Breast epithelium (tissue), 3 donors: ENCODE measurements at regions not wholly inside any gene's neighbourhood (a gene's known extent, or its start where the extent isn't known, plus 50 kb on each side); places are given as distances from the start of the nearest gene placed in this dataset.

ENCODE experiments used
- POLR2A ChIP-seq: fragments of 450-650 bp; IDR thresholded peaks from one replicate; pipeline ENCODE4 v1.6.1; 2016; ENCODE audit warnings: antibody characterized with exemption, mild to moderate bottlenecking, moderate library complexity
- TF ChIP-seq, protein P1 (sequence below), 3 donors: fragments of 450-650 bp; IDR thresholded peaks; one replicate each; pipeline ENCODE4 v1.5.1; 2016 to 2017; ENCODE audit warnings: antibody characterized with exemption in 3 of 3, mild to moderate bottlenecking in 3 of 3, moderate library complexity in 3 of 3

- TF ChIP-seq, protein P1, sequence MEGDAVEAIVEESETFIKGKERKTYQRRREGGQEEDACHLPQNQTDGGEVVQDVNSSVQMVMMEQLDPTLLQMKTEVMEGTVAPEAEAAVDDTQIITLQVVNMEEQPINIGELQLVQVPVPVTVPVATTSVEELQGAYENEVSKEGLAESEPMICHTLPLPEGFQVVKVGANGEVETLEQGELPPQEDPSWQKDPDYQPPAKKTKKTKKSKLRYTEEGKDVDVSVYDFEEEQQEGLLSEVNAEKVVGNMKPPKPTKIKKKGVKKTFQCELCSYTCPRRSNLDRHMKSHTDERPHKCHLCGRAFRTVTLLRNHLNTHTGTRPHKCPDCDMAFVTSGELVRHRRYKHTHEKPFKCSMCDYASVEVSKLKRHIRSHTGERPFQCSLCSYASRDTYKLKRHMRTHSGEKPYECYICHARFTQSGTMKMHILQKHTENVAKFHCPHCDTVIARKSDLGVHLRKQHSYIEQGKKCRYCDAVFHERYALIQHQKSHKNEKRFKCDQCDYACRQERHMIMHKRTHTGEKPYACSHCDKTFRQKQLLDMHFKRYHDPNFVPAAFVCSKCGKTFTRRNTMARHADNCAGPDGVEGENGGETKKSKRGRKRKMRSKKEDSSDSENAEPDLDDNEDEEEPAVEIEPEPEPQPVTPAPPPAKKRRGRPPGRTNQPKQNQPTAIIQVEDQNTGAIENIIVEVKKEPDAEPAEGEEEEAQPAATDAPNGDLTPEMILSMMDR (IDR thresholded peaks at IDR 0.05) = no peak
- TF ChIP-seq POLR2A = no peak
These were observed 62.0 kb upstream of the PODXL start for GRCh38 chr7:131618391-131618790.
